Mesothelial cell of epicardium (in vitro differentiated cells): ENCODE measurements at regions not wholly inside any gene's neighbourhood (a gene's known extent, or its start where the extent isn't known, plus 50 kb on each side); places are given as distances from the start of the nearest gene placed in this dataset.

Experiments used
- DNase-seq, 2 experiments: peaks; one replicate each; pipeline ENCODE4 v3.0.0; 2021; ENCODE audit warnings: low spot score in 2 of 2; ENCODE audit not compliant: unreplicated experiment in 2 of 2
- H3K27ac Mint-ChIP-seq: 2 replicates; pipeline ENCODE4 v1.8.0; 2021; ENCODE audit warnings: mixed read lengths
- H3K27me3 Mint-ChIP-seq: 2 replicates; pipeline ENCODE4 v1.8.0; 2021; ENCODE audit warnings: low read depth, mixed read lengths
- H3K36me3 Mint-ChIP-seq: 2 replicates; pipeline ENCODE4 v1.8.0; 2021; ENCODE audit warnings: mixed read lengths
- H3K4me1 Mint-ChIP-seq: 2 replicates; pipeline ENCODE4 v1.8.0; 2021; ENCODE audit warnings: mixed read lengths
- H3K4me3 Mint-ChIP-seq: 2 replicates; pipeline ENCODE4 v1.8.0; 2021; ENCODE audit warnings: mild to moderate bottlenecking, moderate library complexity, mixed read lengths
- H3K9me3 Mint-ChIP-seq: 2 replicates; pipeline ENCODE4 v1.8.0; 2021; ENCODE audit warnings: mixed read lengths
- CTCF ChIP-seq: fragments of 200-600 bp; sonication (generic); IDR thresholded peaks from one replicate; pipeline ENCODE4 v1.5.0; 2021; ENCODE audit warnings: antibody characterized with exemption; ENCODE audit not compliant: unreplicated experiment

DNA sequence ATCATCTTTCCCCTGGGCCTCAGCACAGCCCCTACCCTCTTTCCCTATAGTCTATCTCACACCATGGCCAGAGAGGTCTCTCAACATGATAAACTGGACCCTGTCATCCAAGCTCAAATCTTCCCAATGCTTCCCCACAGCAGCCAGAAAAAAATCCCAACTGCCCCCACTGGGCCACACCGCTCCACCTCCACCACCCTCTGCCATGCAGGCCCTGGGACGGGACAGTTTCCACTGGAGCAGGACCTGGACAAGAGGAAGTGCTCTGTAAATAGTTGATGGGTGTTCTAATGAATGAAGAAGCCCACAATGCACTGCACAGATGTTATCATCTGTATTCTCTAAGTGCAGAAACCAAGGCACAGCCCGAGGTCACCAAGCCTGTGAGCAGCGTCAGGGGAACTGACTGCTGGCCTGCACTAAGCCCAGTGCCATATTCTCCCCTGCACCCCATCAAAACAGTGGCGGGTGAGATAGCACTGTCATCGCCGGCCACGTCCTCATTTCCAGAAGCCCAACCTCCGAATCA lies 161.1 kb downstream of the NUP210 start:
- Mint-ChIP-seq H3K36me3 (no peaks in the 10 kb centered on the region), H3K27me3 (peaks cover 7% of the 10 kb centered on the region), H3K27ac (no peak overlapping the region), H3K4me3 (no peak overlapping the region), H3K4me1 (no peaks in the 10 kb centered on the region), H3K9me3 (no peaks in the 10 kb centered on the region)
- no peak for TF ChIP-seq CTCF
- no peak for DNase-seq

DNA sequence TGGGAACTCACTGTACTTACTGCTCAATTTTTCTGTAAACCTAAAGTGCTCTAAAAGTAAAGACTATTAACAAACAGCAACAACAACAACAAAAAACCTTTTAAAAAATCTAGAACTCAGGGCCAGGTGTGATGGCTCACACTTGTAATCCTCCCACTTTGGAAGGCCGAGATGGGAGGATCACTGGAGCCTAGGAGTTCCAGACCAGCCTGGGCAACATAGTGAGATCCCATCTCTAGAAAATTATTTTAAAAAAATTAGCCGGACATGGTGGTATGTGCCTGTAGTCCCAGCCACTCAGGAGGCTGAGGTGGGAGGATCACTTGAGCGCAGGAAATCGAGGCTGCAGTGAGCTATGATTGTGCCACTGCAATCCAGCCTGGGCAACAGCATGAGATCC lies 161.8 kb downstream of the NUP210 start:
- H3K4me1 Mint-ChIP-seq = no peaks in the 10 kb centered on the region
- TF ChIP-seq CTCF = no peak
- no peaks in the 10 kb centered on the region for H3K9me3 Mint-ChIP-seq
- no peak overlapping the region for H3K27ac Mint-ChIP-seq
- H3K36me3 Mint-ChIP-seq = no peaks in the 10 kb centered on the region
- peaks cover 7% of the 10 kb centered on the region for H3K27me3 Mint-ChIP-seq
- H3K4me3 Mint-ChIP-seq = no peak overlapping the region
- DNase-seq = no peak

GRCh38 chr3:13257666-13258065 lies 162.5 kb downstream of the NUP210 start:
- Mint-ChIP-seq H3K36me3 (no peaks in the 10 kb centered on the region), H3K9me3 (no peaks in the 10 kb centered on the region), H3K27ac (no peak overlapping the region), H3K27me3 (peaks cover 7% of the 10 kb centered on the region), H3K4me1 (no peaks in the 10 kb centered on the region), H3K4me3 (no peak overlapping the region)
- DNase-seq = no peak
- no peak for TF ChIP-seq CTCF

GRCh38 chr3:13256845-13257244 lies 163.3 kb downstream of the NUP210 start:
- no peak for TF ChIP-seq CTCF
- peaks cover 10% of the 10 kb centered on the region for H3K27me3 Mint-ChIP-seq
- no peaks in the 10 kb centered on the region for H3K36me3 Mint-ChIP-seq
- no peak for DNase-seq
- H3K27ac Mint-ChIP-seq = no peak overlapping the region
- no peak overlapping the region for H3K4me3 Mint-ChIP-seq
- no peaks in the 10 kb centered on the region for H3K9me3 Mint-ChIP-seq
- H3K4me1 Mint-ChIP-seq = no peaks in the 10 kb centered on the region

GRCh38 chr3:13254028-13254951 lies 165.8 kb downstream of the NUP210 start:
- no peak for TF ChIP-seq CTCF
- Mint-ChIP-seq H3K9me3 (no peaks in the 10 kb centered on the region), H3K4me3 (no peak overlapping the region), H3K4me1 (no peaks in the 10 kb centered on the region), H3K36me3 (no peaks in the 10 kb centered on the region), H3K27ac (no peak overlapping the region), H3K27me3 (peaks cover 13% of the 10 kb centered on the region)
- no peak for DNase-seq
